Colonic mucosa (tissue), 4 donors: ENCODE measurements at regions not wholly inside any gene's neighbourhood (a gene's known extent, or its start where the extent isn't known, plus 50 kb on each side); places are given as distances from the start of the nearest gene placed in this dataset.

ENCODE experiments used
- DNase-seq: peaks from one replicate; pipeline ENCODE4 v3.0.0-alpha.2; 2020
- H3K27ac ChIP-seq: fragments of 200-600 bp; one replicate; pipeline ENCODE4 v1.8.0; 2021
- H3K27me3 ChIP-seq: fragments of 200-600 bp; one replicate; pipeline ENCODE4 v1.8.0; 2021
- H3K36me3 ChIP-seq: fragments of 200-600 bp; one replicate; pipeline ENCODE4 v1.8.0; 2021
- H3K4me1 ChIP-seq: fragments of 200-600 bp; one replicate; pipeline ENCODE4 v1.8.0; 2021; ENCODE audit warnings: mild to moderate bottlenecking
- H3K4me3 ChIP-seq: fragments of 200-600 bp; one replicate; pipeline ENCODE4 v1.8.0; 2021
- H3K9ac ChIP-seq, 2 donors: one replicate each; pipeline ENCODE4 v1.7.0; 2013; ENCODE audit warnings: control low read depth in 2 of 2, low read depth in 2 of 2, low read length in 2 of 2
- H3K9me3 ChIP-seq: fragments of 200-600 bp; one replicate; pipeline ENCODE4 v1.8.0; 2021
- CTCF ChIP-seq: fragments of 200-600 bp; IDR thresholded peaks from one replicate; pipeline ENCODE4 v1.8.0; 2022; ENCODE audit warnings: antibody characterized with exemption, mild to moderate bottlenecking
- intact Hi-C: fragments of 100-400 bp; cut with DNase I; formaldehyde crosslinking; loops from one replicate; pipeline ENCODE4 v1.14.1; 2022
- donor health status: healthy.
- donor health status: DM: no; HTN: no; CAD: no.
- donor health status: DM: no; HTN: no; CAD: no.

- intact Hi-C loops: no loop called here
- no peak for TF ChIP-seq CTCF
- DNase-seq: no peak
Measured at GRCh38 chr2:150127995-150128394, 359.5 kb downstream of the RND3 start.

GRCh38 chr2:150127346-150127990, 360.0 kb downstream of the RND3 start:
- H3K4me3 ChIP-seq: no peak overlapping the region
- no peak for DNase-seq
- H3K9ac ChIP-seq: no peak overlapping the region
- H3K9me3 ChIP-seq: no peaks in the 10 kb centered on the region
- H3K27ac ChIP-seq: no peak overlapping the region
- H3K36me3 ChIP-seq: no peaks in the 10 kb centered on the region
- TF ChIP-seq CTCF: no peak
- no peaks in the 10 kb centered on the region for H3K27me3 ChIP-seq
- H3K4me1 ChIP-seq: no peaks in the 10 kb centered on the region
- intact Hi-C loops: no loop called here

More at GRCh38 chr2:150127995-150128394, 359.5 kb downstream of the RND3 start:
- H3K4me1 ChIP-seq: no peaks in the 10 kb centered on the region
- H3K9ac ChIP-seq: no peak overlapping the region
- H3K27ac ChIP-seq: no peak overlapping the region
- H3K27me3 ChIP-seq: no peaks in the 10 kb centered on the region
- no peaks in the 10 kb centered on the region for H3K9me3 ChIP-seq
- no peaks in the 10 kb centered on the region for H3K36me3 ChIP-seq
- H3K4me3 ChIP-seq: no peak overlapping the region

GRCh38 chr2:150126839-150127238, 360.6 kb downstream of the RND3 start:
- Histone ChIP-seq H3K27ac (no peak overlapping the region), H3K36me3 (no peaks in the 10 kb centered on the region), H3K9me3 (no peaks in the 10 kb centered on the region), H3K4me1 (no peaks in the 10 kb centered on the region), H3K27me3 (no peaks in the 10 kb centered on the region), H3K9ac (no peak overlapping the region), H3K4me3 (no peak overlapping the region)
- no peak for DNase-seq
- no peak for TF ChIP-seq CTCF
- intact Hi-C loops: no loop called here

GRCh38 chr2:150126143-150126740, 361.2 kb downstream of the RND3 start:
- Histone ChIP-seq H3K27me3 (no peaks in the 10 kb centered on the region), H3K27ac (no peak overlapping the region), H3K4me1 (no peaks in the 10 kb centered on the region), H3K36me3 (no peaks in the 10 kb centered on the region), H3K9ac (no peak overlapping the region), H3K4me3 (no peak overlapping the region), H3K9me3 (no peaks in the 10 kb centered on the region)
- intact Hi-C loops: no loop called here
- TF ChIP-seq CTCF: no peak
- DNase-seq: no peak

- intact Hi-C loops: no loop called here
- Histone ChIP-seq H3K4me1 (no peaks in the 10 kb centered on the region), H3K4me3 (no peak overlapping the region), H3K27me3 (no peaks in the 10 kb centered on the region), H3K9me3 (no peaks in the 10 kb centered on the region), H3K36me3 (no peaks in the 10 kb centered on the region), H3K9ac (no peak overlapping the region), H3K27ac (no peak overlapping the region)
- DNase-seq: no peak
- TF ChIP-seq CTCF: no peak
Measured at GRCh38 chr2:150125708-150126107, 361.8 kb downstream of the RND3 start.
